Adrenal gland (tissue), 5 donors: ENCODE measurements at regions not wholly inside any gene's neighbourhood (a gene's known extent, or its start where the extent isn't known, plus 50 kb on each side); places are given as distances from the start of the nearest gene placed in this dataset.

Experiments
- POLR2A ChIP-seq, 2 donors: fragments of 450-650 bp; IDR thresholded peaks; one replicate each; pipeline ENCODE4 v1.6.1; 2017; ENCODE audit warnings: antibody characterized with exemption in 2 of 2, mild to moderate bottlenecking in 2 of 2, moderate library complexity in 1 of 2
- TF ChIP-seq, protein P1 (sequence below), 6 experiments: fragments of 450-650 bp in 4 of 6; fragments of 200-600 bp in 2 of 6; sonication (generic) in 1 of 6; IDR thresholded peaks; 1 replicate in 5 of 6; 2 replicates in 1 of 6; pipeline versions ENCODE4 v1.5.1 to v1.8.0; 2016 to 2021; ENCODE audit warnings: antibody characterized with exemption in 6 of 6, mild to moderate bottlenecking in 2 of 6, moderate library complexity in 1 of 6
- donor health status: DM: no; HTN: no; CAD: no.

DNA sequence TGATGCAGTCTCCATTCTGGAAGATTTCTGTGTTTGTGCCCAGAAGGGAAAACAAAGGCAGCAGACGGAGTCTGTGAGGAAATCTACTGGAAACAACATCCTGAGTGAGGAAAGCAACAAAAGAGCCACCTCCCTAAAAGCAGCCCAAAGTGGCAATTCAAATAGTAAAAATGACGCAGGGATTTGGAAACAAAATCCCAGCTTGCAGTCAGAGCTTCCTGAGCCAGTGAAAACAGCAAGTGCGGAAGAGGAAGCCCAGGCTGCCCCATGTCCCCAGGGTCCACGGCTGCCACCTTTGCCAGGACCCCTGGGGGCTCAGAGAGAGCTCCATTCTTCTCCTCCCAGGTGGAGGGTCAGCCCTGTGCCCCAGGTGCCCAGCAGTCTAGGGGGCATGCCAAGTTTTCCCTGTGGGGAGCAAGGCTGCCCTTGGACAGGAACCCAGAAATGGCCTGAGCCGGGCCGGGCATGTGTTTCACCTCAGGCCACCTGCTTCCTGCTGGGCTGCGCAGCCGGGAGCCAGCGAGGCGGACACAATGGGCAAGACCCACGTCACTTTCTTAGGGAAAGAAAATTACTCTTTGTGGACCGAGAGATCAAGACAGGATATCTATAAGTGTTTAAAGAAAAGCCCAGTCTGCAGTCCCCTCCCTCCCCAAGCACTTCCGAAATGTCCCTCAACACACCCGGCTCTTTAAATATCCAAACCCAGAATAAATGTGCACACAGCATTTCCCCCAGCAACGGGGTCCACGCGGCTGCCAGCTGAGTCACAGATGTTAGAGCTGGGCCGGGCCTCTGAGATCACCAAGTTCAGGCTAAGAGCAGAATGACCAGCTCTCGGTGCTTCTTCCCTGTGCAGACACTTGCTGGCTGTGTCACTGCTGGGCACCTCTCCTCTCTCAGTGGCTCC, 231.1 kb downstream of the ARHGAP12 start:
- TF ChIP-seq, protein P1, sequence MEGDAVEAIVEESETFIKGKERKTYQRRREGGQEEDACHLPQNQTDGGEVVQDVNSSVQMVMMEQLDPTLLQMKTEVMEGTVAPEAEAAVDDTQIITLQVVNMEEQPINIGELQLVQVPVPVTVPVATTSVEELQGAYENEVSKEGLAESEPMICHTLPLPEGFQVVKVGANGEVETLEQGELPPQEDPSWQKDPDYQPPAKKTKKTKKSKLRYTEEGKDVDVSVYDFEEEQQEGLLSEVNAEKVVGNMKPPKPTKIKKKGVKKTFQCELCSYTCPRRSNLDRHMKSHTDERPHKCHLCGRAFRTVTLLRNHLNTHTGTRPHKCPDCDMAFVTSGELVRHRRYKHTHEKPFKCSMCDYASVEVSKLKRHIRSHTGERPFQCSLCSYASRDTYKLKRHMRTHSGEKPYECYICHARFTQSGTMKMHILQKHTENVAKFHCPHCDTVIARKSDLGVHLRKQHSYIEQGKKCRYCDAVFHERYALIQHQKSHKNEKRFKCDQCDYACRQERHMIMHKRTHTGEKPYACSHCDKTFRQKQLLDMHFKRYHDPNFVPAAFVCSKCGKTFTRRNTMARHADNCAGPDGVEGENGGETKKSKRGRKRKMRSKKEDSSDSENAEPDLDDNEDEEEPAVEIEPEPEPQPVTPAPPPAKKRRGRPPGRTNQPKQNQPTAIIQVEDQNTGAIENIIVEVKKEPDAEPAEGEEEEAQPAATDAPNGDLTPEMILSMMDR (IDR thresholded peaks at IDR 0.05) = no peak
- TF ChIP-seq POLR2A (IDR thresholded peaks at IDR 0.05) = peak in 1 of 2 donors; percentile 33
